HG03442 (cell line): ENCODE measurements at regions not wholly inside any gene's neighbourhood (a gene's known extent, or its start where the extent isn't known, plus 50 kb on each side); places are given as distances from the start of the nearest gene placed in this dataset.
"Not testable (repeated sequence)": the region's sequence is repeated elsewhere in the genome, so short reads cannot be mapped to it uniquely, and the experiment has no call there.

ENCODE experiments used
- ATAC-seq: cut with Tn5 transposase; IDR thresholded peaks from one replicate; pipeline ENCODE4 v1.9.1; 2021; ENCODE audit warnings: mild to moderate bottlenecking, moderate library complexity; ENCODE audit not compliant: unreplicated experiment

DNA sequence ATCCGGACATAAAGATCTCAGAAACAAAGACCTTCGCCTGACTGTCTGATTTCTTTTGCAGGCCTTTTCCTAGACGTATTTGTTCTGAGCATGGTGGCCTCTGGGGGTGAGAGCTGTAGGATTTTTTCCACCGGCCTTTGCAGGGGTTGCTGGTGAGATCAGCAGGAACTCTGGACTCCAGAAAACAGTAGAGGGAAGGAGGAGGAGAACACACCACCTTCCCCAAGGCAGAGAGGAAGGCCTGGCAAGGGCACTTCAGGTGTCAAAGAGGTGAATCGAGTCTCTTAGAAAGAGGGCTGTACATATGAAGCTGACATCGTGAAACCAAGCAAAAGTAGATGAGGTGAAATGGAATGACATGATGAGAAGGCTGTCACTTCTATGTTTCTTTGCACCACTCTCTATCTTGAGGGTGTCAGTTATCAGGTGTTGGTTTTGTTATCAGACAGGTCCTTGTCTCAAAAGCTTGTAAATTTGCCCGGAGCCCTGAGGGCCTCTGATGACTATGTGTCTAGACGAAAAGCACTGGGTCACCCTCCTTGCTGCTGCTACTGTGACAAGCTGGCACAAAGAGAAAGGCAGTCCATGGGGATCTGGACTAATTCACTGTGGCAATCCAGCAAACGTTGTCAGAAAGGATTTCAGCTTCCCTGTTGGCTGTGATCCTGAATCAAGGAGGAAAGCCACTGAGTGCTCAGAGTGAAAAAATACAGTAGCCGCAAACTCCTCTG is 91.3 kb upstream of the MAP3K7 start:
- no peak for ATAC-seq

DNA sequence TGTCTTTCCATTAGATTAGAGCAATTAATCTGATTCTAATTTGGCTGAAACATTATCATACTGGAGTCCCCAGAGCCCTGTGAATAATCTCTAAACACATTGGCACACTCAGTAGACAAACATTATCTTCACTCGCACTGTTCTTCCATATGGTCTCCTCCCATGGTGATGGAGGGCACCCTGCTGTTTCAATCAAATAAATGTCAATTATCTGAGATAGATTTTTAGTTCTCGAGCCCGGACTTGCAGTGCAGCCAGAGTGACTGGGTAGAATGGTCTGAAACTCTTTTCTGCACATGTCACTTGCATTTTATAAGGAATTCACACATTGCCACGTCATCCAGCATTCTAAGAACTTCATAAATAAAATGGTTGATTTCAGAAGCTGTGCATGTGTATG is 90.6 kb upstream of the MAP3K7 start:
- no peak for ATAC-seq

DNA sequence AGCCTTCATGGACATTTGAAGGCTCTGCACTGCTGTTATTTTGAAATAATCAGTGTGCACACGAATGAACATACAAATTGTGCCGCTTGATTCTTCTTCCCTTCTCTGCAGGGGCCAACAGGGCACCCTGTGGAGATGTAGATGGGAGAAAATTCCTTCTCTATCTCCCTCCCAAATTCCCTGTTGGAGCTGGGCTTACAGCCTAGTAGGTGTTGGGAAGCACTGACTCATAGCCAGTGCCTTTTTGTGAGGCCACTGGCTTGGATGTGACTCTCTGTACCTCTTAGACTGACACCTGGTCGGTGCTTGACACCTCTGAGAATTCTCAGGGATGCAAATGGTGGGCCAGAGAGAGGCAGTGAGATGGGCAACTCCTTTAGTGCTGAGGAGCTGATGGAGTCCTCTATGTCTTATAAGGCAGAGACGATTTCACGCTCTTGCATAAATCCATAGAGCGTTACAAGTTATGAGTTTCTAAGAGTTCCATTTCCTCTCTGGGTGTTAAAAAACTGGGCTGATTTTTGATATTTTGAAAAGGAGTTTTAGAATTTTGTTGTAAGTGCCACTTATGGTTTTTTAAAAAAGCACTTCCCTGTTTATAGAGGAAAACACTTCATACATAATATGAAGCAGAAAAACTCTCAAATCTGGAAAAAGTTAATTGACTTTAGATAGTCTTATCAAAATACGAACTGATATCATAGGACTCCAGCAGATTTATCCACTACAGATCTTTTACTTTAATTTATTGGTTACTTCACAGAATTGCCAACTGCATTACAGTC is 89.8 kb upstream of the MAP3K7 start:
- ATAC-seq: no peak

DNA sequence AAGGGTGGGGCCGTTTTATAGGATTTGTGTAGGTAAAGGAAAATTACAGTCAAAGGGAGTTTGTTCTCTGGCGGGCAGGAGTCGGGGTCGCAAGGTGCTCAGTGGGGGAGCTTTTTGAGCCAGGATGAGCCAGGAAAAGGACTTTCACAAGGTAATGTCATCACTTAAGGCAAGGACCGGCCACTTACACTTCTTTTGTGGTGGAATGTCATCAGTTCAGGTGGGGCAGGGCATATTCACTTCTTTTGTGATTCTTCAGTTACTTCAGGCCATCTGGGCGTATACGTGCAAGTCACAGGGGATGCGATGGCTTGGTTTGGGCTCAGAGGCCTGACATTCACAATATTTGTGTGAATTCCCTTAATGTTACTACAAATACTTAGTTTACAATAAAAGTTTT is 88.2 kb upstream of the MAP3K7 start:
- not testable (repeated sequence) for ATAC-seq

DNA sequence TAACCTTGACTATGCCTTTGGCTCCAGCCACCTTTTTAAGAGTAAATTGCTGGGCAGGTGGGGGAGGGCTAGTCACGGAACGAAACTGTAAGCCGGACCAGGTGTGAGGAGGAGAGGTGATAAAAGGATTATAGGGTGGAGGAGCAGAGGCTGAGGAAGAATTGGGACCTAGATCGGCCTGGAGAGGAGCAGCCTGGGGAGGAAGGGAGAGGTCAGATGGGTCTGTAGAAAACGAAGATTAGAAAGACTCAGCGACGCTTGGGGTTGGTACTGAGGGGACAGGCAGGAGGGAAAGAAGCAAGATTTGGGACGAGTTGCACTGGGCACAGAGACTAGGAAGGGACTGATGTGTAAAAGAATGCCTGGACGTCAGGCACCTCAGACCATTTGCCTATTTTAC is 87.2 kb upstream of the MAP3K7 start:
- ATAC-seq: not testable (repeated sequence)

DNA sequence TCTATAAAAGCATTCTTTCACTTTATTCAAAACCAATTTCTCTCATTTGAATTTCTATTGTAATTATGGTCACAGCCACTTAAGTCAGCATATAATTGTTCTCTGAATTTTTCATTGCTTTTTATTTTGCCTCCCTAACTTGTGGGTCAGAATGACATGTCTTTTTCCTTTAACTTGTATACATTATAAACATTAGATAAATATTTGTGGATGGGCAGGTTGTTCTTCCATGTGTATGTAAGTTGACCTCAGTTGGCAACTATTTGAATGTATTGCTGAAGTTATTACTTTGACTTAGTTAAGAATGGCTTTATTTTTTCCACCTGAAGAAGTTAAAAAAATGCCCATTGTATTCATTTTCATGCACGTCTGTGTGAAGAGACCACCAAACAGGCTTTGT is 83.0 kb upstream of the MAP3K7 start:
- no peak for ATAC-seq

DNA sequence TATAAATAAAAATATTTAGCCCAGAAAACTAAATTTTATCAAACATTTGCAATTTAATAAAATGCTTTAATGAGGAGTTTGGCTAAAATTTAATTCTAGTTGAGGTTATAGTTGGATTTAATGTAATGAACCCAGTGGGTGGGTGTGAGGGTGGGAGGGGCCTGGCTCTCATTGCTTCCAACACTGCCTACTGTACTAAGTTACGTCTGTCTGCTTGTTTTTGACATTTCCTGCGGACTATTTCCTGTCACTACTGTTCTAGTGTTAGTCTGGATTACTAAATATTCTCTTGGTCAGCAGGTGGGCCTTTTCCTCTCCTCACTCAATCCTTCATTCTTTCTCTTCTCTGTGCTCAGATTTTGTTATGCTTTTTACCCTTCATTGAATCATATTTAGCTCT is 82.5 kb upstream of the MAP3K7 start:
- no peak for ATAC-seq

DNA sequence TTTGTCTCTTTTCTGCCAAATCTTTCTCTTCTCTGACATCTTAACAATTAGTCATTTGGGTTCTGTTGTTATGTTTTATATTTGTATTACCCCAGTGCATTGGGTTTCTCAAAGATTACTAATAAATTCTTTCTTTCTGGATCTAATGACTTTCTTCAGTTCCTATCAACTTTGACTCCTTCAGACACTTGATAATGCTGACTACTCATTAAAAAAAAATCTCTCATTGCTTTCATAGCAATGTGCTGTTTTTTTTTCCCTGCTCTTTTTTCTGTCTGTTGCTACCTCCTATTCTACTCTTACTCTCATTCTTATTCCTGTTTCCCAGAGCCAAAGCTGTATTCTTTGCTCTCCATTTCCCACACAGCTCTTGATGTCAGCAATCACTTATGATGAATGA is 81.3 kb upstream of the MAP3K7 start:
- no peak for ATAC-seq

DNA sequence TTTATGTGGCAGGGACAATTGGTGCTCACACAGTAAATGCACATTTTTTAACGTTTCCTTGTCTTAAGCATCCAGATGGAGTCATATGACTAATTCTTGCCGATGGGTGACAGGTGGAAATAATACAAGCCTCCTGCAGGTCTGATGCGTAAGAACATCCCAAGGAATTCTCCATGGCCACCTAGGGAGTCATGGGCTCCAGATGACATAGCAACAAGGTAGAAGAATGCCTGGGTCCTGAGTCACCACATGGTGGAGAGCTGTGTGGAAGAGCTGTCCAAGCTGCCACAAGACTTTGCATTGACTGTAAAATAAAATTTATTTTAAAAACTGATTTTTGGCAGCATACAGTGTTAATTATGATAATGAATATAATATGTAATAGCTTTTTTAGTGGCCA is 77.0 kb upstream of the MAP3K7 start:
- no peak for ATAC-seq

DNA sequence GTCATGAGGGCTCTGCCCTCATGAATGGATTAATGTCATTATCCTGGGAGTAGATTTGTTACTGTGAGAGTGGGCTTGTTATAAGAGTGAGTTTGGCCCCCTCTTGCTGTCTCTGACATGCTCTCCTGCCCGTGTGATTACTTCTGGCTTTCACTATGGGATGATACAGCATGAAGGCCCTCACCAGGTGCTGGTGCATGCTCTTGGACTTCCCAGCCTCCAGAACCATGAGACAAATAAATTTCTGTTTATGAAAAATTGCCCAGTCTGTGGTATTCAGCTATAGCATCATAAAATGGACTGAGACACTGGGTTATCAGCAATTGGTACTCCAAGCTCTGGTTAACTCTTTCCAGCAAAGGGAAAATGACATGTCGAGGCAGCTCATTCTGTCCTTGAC is 76.2 kb upstream of the MAP3K7 start:
- ATAC-seq: no peak

DNA sequence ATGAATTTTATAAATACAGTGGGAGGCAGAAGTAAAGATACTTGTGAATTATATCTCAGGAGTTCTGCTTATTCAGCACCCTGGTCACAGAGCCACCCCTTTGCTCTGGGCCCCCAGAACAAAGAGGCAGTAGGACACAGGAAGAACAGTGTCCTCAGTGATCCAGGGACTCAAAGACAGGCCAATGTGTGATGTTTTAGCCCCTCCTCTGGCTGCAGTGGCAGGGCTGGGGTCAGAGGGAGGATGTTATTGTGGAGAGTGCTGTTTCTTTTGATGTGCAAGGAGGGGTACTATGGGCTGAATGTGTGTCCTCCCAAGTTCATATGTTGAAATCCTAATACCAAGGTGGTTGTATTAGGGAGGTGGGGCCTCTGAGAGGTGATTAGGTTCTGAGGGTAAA is 74.1 kb upstream of the MAP3K7 start:
- no peak for ATAC-seq

DNA sequence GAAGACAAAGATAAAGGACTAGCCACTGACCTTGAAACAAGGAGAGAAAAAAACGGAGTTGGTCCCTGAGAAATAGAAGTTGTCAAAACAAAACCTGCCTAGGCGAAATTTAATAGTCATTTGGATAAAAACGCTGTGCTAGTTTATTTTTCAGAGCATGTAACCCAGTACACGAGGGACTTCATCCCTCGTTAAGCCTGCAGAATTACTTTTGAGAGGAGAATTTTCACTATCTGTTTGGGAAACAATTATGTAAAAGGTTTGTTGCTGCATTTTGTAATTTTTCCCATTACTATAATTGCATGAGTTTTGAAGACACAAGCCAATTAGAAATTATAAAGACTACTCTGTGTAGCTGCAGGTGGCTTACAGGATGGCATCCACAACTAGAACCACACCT is 71.6 kb upstream of the MAP3K7 start:
- no peak for ATAC-seq

DNA sequence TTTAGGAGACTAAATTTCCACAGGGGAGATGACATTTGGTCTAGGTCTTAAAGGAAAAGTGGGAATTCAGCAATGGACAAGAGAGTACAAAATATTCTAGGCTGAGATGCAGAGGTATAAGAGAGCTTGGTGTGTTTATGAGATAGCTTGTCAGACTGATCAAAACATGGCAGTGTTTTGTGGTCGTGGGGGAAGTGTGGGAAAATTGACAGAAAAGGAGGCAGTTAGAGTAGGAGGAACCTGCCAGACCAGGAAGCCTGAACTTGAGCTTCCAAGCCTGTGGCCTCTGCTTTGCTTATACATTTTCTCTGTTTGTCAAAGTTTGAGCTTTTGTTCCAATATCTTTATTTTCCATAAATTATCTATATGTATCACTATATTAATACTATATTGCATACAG is 69.5 kb upstream of the MAP3K7 start:
- no peak for ATAC-seq

DNA sequence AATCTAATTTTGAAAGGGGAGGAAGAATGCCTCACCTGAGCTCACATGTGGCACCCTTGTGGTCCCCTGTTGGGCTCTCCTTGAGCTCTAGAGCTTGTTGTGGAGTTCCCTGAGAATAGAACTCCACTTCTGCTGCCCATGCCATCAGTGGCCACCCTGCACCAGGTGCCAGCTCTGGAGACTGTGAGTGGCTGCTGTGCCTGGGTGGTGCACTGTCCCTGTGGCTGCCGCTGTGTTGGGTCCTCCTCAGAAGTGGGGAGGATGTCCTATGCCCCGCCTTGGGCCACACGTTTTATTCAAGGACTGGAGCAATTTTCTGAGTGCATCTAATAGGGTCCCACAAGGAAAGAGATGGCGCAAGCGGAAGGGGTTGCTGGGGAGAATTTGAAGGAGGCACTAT is 67.9 kb upstream of the MAP3K7 start:
- ATAC-seq: no peak

DNA sequence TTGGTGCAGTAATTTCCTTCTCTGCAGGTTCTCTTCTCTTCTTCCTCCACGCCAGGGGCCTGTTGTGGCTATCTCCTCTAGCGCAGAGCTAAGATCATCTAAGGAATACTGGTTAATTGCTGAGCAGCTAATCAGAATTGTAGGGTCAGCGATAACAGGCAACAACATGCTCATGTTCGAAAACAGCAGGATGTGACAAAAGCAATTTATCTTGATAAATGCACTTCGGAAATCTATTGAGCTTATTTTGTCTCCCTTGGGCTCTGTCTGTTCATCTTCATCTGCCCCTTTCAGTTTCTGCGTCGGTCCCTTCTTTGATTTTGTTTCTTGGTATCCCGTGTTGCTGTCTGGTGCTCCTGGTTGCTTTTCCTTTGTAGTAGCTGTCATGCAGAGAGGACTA is 67.3 kb upstream of the MAP3K7 start:
- ATAC-seq: no peak

DNA sequence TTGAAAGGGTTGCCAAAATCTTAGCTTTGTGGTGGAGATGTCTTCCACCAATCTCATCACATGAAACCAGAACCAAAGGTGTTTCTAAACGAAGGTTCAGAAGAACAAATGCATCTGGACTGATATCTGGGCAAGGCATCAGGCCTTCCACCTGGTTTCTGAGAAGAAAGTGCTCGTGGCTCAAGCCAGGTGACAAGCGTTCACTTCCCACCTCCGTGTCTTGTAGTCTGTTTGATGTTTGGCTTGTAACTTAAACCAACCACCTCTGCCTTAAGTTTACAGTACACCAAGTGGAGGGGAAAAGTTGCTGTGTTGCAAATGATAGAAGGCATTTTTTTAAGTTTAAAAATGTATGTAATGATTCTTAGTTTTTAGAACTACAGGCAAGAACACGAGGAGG is 66.9 kb upstream of the MAP3K7 start:
- no peak for ATAC-seq

DNA sequence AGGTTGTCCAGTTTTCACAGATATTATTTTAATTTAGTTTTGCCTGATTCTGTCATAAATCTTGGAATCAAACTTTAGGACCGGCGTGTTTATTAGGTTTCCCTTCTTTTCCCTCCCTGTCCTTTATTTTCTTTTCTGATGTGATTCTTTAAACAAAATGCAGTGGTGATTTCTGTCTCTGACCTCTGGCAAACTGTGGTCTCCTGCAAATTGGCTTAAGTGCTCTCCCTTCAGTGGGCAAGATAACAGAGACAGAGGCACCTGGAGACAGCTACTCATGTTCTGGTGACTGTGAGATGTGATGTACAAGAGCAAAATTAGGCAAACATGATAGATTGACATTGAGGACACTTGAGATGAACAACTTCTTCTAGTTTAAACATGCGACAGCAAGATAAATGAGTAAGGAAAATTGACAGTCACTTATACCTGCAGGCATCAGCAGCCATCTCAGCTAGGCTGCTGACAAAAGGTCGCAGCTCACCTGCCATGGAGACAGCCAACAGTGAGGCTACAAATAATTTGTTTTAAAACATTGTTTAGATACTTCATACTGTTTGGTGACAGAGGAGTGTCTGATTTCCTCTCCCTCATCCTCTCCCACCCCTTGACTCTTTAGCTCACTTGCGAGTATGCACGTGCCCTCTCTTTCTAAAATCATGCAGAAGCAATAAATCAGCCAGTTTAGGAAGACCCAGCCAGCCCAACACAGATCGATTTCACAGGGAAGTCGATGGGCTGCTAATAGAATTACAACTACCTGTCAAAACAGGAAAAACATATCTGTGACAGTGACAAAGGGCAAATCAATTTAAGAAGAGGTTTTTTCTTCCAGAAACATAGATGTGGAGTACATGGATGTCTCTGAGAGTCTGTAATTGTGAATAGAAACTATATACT is 63.4 kb upstream of the MAP3K7 start:
- no peak for ATAC-seq

DNA sequence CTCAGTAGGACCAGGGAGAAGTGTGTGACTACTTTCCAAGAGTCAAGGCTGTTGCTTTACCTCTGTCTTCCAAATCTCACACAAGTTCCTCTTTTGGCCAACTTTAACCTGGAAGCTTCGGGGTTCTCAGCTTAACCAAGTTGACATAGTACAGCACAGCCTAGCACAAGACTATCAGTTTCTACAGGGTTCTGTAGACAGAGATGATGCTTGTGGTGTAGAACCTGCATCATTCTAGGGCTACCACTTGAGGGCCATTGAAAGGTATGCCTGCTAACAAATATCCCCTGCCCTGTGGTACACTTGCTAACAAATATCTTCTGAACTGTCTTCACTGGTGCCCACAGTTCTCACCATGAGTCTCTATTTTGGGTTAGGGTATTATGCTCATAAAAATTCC is 62.0 kb upstream of the MAP3K7 start:
- ATAC-seq: no peak

DNA sequence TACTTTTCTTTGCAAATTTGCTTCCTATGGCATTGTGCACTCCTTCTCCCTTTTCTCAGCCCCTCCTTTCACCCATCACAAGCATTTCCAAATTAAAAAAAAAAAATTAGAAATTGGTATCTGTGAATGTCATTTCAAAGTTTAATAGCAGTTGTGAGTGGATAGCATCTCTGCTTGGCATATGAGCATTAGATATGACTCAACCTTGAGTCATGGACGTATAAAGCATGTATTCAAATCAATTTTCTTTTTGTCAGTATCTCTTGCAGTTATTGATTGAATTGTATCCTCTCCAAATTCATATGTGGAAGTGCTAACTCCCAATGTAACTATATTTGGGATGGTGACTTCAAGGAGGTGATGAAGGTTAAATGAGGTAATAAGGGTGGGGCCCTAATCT is 60.1 kb upstream of the MAP3K7 start:
- ATAC-seq: no peak

DNA sequence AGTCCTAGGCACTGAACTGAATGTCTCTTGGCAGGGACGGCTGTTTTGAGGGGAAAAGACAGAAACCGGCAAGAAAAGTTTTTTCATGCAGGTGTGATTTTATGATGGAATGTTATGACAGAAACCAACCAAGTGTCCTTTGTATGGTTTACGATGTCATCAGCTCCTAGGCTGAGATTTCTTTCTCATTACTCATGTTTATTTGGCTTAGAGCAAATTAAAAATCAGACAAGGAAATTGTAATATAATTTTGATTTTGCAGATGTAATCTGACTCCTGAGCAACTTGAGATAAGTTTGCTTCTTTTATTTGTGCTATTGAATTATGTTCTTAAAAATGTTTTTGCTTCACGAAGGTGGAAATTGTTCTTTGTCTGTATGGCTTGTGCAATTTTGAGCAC is 58.8 kb upstream of the MAP3K7 start:
- no peak for ATAC-seq

DNA sequence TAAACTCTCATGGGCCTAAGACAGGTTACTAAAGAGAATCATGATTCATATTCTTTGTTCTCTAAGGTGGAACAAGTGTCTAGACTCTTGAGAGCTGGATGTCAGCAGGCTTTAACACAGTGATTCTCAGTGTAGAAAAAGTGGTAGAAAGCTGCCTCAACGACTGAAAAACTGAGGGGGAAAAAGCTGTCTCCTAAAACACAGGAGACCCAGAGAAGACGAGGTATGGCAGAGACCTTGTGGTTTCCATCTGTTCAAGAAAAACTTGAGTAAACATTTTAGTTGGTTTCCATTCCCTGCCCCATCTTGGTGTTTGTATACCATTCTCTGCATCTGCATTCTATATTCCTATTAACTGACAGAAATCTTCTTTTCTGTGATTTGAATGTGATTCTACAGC is 57.6 kb upstream of the MAP3K7 start:
- no peak for ATAC-seq

DNA sequence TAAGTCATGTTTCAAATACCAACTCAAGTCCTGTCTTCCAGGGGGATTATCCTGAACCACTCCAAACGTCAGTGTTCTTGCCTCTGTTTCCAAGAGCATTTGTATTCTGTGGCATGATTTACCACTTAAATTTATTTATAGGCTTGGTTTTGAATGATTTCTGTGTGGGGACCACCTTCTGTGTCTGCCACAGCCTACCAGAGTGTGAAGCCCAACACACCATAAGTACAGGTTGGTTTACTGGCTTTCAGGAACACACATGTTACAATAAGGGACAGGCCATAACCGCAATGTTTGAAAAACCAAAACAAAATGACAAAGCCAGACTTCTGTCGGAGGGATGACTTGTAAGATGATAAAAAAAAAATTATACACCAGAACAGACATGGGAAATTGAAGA is 56.5 kb upstream of the MAP3K7 start:
- no peak for ATAC-seq
